Type B pancreatic cell (in vitro differentiated cells): ENCODE measurements at regions not wholly inside any gene's neighbourhood (a gene's known extent, or its start where the extent isn't known, plus 50 kb on each side); places are given as distances from the start of the nearest gene placed in this dataset.

Experiments
- DNase-seq: peaks from one replicate; pipeline ENCODE4 v3.0.0; 2021; ENCODE audit warnings: mixed read lengths; ENCODE audit not compliant: unreplicated experiment; ENCODE audit errors: extremely low spot score
- H3K27ac Mint-ChIP-seq: 2 replicates; pipeline ENCODE4 v1.8.0; 2021; ENCODE audit warnings: mild to moderate bottlenecking, mixed read lengths
- H3K27me3 Mint-ChIP-seq: 2 replicates; pipeline ENCODE4 v1.8.0; 2021; ENCODE audit warnings: mixed read lengths
- H3K36me3 Mint-ChIP-seq: 2 replicates; pipeline ENCODE4 v1.8.0; 2021; ENCODE audit warnings: mixed read lengths
- H3K4me1 Mint-ChIP-seq: one replicate; pipeline ENCODE4 v1.8.0; 2021; ENCODE audit warnings: mixed read lengths; ENCODE audit not compliant: unreplicated experiment
- H3K4me3 Mint-ChIP-seq: 2 replicates; pipeline ENCODE4 v1.8.0; 2021; ENCODE audit warnings: mild to moderate bottlenecking, mixed read lengths
- H3K9me3 Mint-ChIP-seq: 2 replicates; pipeline ENCODE4 v1.8.0; 2021; ENCODE audit warnings: mixed read lengths
- CTCF ChIP-seq: fragments of 200-600 bp; sonication (generic); conservative IDR thresholded peaks from 2 replicates; pipeline ENCODE4 v1.5.0; 2021; ENCODE audit warnings: antibody characterized with exemption, mild to moderate bottlenecking

GRCh38 chr1:82874041-82874440 lies 1073.3 kb downstream of the ADGRL2 start:
- no peak for TF ChIP-seq CTCF

GRCh38 chr1:82870332-82870731 lies 1069.6 kb downstream of the ADGRL2 start:
- no peak overlapping the region for H3K27ac Mint-ChIP-seq
- no peak overlapping the region for H3K4me3 Mint-ChIP-seq
- DNase-seq, result no peak
- no peak for TF ChIP-seq CTCF
- peaks cover 11% of the 10 kb centered on the region for H3K9me3 Mint-ChIP-seq
- no peaks in the 10 kb centered on the region for H3K36me3 Mint-ChIP-seq
- peaks cover 11% of the 10 kb centered on the region for H3K4me1 Mint-ChIP-seq
- no peaks in the 10 kb centered on the region for H3K27me3 Mint-ChIP-seq

More at GRCh38 chr1:82874041-82874440, 1073.3 kb downstream of the ADGRL2 start:
- no peak overlapping the region for H3K4me3 Mint-ChIP-seq
- H3K4me1 Mint-ChIP-seq, result no peaks in the 10 kb centered on the region
- H3K27ac Mint-ChIP-seq, result no peak overlapping the region
- peaks cover 11% of the 10 kb centered on the region for H3K9me3 Mint-ChIP-seq
- no peak for DNase-seq
- no peaks in the 10 kb centered on the region for H3K36me3 Mint-ChIP-seq
- no peaks in the 10 kb centered on the region for H3K27me3 Mint-ChIP-seq

- Mint-ChIP-seq H3K4me3 (peak overlapping the region; percentile 21), H3K27me3 (no peaks in the 10 kb centered on the region), H3K36me3 (no peaks in the 10 kb centered on the region), H3K27ac (peak overlapping the region; percentile 9), H3K9me3 (no peaks in the 10 kb centered on the region), H3K4me1 (peaks cover 11% of the 10 kb centered on the region)
- DNase-seq, result no peak
- no peak for TF ChIP-seq CTCF
Observed at GRCh38 chr1:82867781-82868180, 1067.0 kb downstream of the ADGRL2 start.

GRCh38 chr1:82861749-82862148 lies 1061.0 kb downstream of the ADGRL2 start:
- Mint-ChIP-seq H3K36me3 (no peaks in the 10 kb centered on the region), H3K27ac (no peak overlapping the region), H3K9me3 (no peaks in the 10 kb centered on the region), H3K27me3 (peaks cover 3% of the 10 kb centered on the region), H3K4me3 (no peak overlapping the region), H3K4me1 (peaks cover 9% of the 10 kb centered on the region)
- no peak for DNase-seq
- no peak for TF ChIP-seq CTCF

GRCh38 chr1:82858031-82858430 lies 1057.3 kb downstream of the ADGRL2 start:
- no peak for TF ChIP-seq CTCF
- peaks cover 3% of the 10 kb centered on the region for H3K27me3 Mint-ChIP-seq
- H3K4me3 Mint-ChIP-seq, result no peak overlapping the region
- peaks cover 9% of the 10 kb centered on the region for H3K4me1 Mint-ChIP-seq
- H3K36me3 Mint-ChIP-seq, result no peaks in the 10 kb centered on the region
- H3K27ac Mint-ChIP-seq, result no peak overlapping the region
- H3K9me3 Mint-ChIP-seq, result no peaks in the 10 kb centered on the region
- DNase-seq, result no peak

- H3K27ac Mint-ChIP-seq, result no peak overlapping the region
- no peak for DNase-seq
- H3K36me3 Mint-ChIP-seq, result no peaks in the 10 kb centered on the region
- H3K4me1 Mint-ChIP-seq, result peaks cover 13% of the 10 kb centered on the region
- no peak for TF ChIP-seq CTCF
- H3K4me3 Mint-ChIP-seq, result no peak overlapping the region
- H3K27me3 Mint-ChIP-seq, result peaks cover 6% of the 10 kb centered on the region
- H3K9me3 Mint-ChIP-seq, result no peaks in the 10 kb centered on the region
Observed at GRCh38 chr1:82849460-82849859, 1048.7 kb downstream of the ADGRL2 start.
